Stimulated activated CD4-positive, alpha-beta T cell treated with anti-CD3 and anti-CD28 coated beads, Interleukin-1b, Interleukin-23, amount 100 ng/mL, for 48 hours (primary cell): ENCODE measurements at regions not wholly inside any gene's neighbourhood (a gene's known extent, or its start where the extent isn't known, plus 50 kb on each side); places are given as distances from the start of the nearest gene placed in this dataset.

Experiments
- DNase-seq: peaks from one replicate; pipeline ENCODE4 v3.0.0-alpha.2; 2020

DNA sequence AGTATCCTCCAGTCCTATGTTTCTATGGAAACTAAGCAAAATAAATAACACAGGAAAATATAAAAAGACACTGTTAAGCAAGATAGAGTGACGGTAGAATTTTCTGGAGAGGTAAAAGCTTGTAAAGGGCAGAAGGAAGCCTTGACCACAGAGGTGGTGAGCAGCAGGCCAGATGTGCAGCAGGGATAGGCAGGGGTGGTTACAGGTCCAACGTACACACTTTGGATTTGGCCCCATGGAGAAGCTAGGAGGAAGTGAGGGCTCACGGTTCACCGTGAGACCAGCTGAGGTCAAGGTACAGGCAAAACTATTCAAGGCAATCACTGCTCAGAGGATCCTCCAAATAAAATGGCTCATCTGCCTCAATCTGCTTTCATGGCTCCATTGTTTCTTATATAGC, 242.8 kb downstream of the B3GLCT start:
- DNase-seq = no peak

DNA sequence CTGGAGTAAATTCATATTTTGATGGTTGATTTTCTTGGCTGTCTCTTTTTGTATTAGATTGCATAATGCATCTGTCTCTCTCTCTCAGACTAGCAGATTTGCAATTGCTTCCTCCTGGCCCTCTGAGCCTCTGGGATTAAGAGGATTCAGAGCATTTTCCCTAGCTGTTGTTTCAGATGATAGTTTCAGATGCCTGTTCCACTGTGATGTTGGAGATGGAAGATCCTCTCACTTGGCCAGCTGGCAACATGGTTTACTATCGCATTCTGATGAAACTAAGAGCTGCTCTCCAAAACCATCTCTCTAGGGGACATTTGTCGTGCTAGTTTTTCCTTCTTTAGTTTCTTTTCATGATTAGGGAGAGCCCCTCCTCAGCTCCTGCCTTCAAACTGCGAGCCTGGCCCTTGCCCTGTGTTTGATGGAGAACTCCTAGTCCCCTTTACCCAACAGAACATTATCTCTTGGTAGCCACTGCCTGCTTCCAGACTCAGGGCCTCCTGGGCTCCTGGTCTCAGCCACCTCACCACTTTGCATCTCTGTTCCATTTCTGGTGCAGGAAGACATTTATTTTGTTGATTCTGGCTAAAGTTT, 244.6 kb downstream of the B3GLCT start:
- no peak for DNase-seq

DNA sequence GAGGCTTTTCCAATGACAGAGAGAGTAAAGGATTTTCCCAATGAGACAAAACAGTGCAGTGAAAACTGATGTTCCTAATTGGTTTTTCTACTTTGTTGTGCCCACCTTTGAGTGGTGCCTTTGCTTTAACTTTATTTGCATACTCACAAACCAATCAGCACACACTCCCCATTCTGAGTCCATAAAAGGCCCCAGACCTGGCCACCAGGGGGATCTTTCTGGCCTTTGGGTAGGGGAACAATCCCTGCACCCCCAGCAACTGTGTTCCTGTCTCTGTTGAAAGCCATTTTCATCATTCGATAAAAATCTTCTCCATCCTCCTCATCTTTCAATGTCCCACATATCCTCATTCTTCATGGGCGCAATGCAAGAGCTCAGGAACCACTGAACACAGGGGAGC, 252.8 kb downstream of the B3GLCT start:
- DNase-seq = no peak

DNA sequence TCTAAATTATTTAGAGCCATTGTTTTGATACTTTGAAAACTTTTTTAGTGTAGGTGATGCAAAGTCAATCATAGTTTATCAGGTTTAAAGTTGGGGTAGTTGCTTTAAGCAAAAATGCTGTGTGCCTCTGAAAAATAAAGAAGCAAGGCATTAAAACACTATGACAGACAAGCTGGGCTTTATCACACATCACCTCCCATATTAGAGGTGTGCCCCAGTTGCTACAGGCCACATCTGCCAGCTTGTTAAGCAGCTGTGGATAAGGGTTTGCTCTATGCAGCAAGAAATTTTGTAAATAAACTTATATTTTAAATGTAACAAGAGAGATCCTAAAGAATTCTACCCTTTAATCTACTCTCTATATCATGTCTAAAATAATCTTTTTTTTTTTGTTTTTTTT, 255.8 kb downstream of the B3GLCT start:
- DNase-seq = no peak

DNA sequence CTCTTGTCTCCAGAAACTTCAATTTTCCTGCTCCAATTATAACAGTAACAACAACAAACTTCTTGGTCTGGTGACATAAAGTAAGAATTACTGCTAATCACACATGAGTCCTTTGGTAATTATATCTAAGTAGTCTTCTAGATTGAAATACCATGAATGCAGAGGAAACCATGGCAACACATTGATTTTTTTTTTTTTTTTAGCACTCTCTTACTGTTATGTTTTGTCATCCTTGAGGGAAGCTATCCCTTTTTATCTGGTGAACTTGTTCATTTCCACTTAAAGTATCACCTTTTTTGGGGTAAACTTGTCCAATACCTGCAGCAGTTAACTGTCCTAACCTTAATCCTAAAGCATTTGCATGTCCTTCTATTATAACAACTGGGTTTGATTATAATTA, 256.3 kb downstream of the B3GLCT start:
- DNase-seq = no peak

DNA sequence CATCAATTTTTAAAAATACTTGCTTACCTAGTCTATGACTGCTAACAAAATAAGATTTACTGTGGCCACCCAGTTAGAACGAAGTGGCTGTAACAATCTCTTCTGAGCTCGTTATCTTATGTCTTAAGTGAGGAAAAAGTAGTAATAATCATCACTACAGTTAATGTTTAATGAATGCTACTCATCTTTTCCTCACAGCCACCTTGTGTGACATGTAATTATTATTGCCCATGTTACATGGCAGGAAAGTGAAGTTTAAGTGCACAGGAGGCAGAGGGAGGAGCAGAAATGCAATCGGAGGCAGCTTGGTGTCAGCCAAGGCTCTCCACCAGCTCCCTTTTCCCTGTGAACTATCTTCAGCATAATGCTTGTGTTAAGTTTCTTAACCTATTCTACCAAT, 260.3 kb downstream of the B3GLCT start:
- no peak for DNase-seq

DNA sequence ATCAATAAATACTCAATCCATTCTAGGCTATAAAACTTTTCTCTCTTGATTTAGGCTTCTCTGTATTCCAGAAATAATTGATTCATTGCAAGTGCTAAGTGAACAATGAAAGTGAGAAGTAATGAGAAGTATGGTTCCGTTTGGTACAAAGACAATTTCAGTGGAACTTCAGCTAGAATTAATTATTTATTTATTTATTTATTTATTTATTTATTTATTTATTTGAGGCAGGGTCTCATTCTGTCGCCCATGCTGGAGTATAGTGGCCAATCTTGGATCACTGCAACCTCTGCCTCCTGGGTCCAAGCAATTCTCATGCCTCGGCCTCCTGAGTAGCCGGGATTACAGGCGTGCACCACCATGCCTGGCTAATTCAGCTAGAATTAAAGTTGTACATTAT, 262.1 kb downstream of the B3GLCT start:
- DNase-seq = no peak

DNA sequence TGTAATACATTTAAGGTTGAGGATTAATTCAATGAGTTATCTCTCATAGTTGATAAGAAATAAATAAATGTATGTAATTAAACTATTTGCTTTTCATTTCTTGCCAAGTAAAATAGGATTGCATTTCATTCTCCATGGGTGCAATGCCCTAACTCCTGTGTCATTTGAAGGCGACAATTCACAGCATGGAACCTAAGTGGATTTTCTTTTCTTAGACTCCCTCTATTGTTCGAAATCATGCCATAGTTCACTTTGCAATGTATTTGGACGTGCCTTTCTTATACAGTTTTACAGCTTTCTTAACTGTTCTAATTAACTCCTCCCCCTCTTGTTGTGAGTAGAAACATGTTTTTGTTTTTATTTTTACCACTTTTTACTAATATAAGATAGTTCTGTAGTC, 263.0 kb downstream of the B3GLCT start:
- no peak for DNase-seq

DNA sequence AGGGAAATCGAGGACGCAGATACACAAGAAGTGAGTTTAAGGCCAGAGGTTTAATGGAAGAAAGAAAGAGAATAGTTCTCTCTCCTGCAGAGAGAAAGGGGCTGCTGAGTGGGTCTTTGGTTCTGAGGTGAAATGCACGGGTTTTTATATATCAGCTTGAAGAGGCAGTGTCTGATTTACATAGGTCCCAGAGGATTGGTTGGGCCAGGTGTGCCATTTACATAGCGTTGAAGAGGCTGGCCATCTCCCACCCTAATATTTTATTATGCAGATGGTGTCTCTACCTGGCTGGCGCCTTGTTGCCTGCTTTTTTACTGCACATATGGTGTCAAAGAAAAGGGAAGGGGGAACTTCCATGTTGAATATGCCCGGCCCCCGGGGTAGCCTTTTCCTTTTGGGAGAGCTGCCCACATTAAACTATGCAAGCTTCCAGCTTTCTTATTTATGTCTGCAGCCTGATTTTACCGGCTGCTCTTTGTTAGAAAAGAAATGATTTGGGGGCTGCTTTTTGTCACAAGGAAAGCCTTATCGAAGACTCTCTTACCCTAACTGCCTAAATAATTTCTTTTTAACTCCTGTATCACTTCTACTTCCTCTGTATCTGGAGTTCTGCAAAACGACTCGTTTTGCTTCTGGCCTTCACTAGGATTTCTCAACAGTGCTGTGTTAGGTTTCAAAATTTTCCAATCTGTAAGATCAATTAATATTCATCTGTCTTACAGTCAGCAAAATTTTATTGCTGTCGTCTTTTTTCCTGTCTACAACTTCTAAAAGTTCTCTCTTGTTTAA, 268.5 kb downstream of the B3GLCT start:
- no peak for DNase-seq

DNA sequence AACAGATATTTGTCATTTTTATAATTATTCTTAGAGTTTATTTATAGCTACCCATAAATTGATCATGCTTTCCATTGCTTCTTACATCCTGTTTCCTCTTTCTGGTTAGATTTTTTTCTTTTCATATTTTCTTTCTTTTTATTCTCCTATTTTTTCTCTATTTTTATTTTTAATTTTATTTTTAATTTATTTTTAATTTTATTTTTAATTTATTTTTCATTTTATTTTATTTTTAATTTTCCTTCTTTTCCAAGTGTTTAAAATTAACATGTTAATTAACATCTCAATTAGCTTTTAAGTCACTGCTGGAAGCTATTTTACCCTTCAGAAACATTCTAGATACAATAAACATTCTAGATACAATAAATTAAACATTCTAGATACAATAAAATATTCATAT, 269.6 kb downstream of the B3GLCT start:
- no peak for DNase-seq

DNA sequence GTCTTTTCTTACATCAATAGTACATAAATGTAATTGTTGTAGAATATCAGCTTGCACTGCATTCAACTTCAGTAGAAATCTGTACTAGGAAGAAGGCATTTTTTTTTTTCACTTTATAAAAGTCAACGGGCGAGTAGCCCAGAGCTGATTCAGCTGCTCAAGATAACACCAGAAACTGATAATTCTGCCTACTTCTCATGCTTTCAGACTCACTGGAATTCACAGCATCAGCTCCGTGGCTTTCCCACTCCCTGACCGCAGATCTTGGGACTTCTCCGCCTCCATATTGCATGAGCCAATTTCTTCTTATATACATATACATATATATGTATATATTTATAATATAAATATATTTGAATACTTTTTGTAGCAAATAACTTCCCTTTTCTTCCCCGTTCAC, 263.1 kb upstream of the RXFP2 start:
- no peak for DNase-seq

DNA sequence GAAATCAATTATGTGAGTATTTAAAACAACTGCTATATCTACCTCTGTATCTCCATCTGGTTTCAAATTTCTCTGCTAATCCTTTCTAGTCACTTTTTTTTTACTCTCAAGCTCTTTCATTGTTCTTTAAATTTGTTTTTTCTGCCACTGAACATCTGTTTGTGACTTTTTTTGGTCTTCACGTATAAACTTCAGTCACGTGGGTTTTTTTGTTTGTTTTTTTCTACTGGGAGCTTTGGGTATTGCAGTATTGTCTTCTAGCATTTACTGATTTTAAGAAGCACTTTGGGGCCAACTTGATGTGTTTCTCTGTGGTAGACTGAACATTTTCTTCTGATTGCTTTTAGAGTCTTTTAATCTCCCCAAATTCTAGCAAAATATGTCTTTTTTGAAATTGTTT, 262.6 kb upstream of the RXFP2 start:
- no peak for DNase-seq

DNA sequence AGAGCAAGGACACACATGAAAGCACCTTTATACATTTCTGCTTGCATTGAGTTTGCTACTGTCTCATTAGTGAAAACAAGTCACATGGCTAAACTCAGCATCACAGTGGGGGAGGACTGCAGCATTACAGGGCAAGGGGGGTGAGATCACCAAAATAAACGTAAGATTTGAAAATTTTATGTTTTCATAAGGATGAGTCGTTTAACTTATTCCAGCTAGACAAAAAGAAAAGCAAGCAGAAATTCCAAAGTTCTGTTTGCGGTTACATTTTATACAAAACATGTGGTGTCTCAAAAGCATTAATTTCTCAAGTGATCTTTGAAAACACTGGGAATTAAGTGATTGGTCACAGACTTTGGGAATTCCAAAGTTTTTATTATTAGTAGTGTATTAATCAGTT, 261.4 kb upstream of the RXFP2 start:
- DNase-seq = no peak

DNA sequence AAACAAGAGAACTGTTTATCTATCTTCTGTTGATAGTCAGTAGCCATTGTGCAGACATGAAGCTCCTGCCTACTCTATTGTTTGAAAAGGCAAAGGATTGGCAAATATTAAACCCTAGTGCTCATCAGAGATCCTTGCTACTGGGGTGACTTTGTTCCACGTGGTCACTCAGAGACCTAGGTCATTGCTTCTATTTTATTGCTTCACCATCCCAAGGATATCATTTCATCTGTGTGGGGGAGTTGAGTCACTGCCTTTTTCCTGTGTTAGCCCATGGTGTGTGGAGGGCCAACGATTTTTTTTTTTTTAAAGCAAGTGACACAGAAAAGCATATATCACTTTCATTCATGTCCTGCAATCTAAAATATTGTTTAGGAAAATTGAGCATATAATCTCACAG, 254.1 kb upstream of the RXFP2 start:
- no peak for DNase-seq

DNA sequence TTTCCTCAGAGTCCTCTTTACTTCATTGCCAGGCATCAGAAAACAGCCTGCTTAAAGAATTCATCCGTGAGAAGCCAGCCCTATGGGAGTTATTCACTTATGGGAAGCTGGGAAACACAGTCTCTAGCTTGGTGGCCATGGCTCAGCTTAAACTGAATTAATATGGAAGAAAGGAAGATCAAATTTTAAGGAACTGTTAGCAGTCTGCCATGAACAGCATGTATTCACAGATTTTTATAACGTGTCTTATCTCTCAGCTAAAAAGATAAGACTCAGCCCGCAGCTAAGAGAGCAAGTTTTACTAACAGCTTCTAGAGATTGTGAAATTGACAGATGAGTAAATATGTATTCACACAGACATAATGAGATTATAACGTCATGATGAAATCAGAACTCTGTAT, 253.7 kb upstream of the RXFP2 start:
- DNase-seq = no peak

DNA sequence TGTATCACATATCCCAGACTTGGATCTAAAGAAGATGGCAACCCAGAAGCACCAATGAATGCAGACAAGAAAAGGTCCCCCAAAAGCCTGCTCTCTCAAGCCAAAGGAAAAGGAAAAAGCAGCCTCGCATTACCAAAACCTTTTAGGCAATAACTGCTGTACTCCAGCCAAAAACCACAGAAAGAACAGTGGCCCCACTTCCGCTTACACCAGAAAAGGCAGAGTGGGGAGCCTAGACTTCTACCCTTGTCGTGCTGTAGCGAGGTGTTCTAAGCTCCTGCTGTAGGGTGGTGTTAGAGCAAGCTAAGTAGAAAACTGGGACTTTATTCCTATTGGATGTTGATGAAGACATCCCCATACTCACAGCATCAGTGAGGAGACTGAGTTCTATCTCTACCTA, 244.0 kb upstream of the RXFP2 start:
- no peak for DNase-seq

DNA sequence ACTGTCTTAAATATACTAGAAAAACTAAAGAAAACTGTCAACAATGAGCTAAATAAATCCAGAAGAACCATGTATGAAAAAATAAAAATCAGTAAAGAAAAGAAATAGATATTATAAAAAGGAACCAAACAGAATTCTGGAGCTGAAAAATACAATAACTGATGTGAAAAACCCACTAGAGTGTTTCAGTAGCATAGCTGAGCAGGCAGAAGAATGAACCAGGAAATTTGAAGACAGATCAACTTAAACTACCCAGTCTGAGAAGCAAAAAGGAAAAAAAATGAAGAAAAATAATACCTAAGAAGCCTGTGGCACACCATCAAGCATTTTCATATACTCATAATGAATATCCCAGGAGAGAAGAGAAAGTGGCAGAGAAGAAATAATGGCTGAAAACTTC, 240.1 kb upstream of the RXFP2 start:
- DNase-seq = no peak

DNA sequence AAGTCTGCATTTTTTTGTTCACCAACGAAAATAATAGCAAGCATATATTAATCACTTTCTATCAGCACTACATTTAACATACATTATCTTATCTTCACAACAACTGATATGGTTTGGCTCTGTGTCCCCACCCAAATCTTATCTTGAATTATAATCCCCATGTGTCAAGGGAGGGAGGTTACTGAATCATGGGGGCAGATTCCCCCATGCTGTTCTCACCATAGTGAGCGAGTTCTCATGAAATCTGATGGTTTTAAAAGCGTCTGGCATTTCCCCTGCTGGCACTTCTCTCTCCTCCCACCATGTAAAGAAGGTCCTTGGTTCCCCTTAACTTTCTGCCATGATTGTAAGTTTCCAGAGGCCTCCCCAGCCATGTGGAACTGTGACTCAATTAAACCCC, 235.7 kb upstream of the RXFP2 start:
- no peak for DNase-seq

DNA sequence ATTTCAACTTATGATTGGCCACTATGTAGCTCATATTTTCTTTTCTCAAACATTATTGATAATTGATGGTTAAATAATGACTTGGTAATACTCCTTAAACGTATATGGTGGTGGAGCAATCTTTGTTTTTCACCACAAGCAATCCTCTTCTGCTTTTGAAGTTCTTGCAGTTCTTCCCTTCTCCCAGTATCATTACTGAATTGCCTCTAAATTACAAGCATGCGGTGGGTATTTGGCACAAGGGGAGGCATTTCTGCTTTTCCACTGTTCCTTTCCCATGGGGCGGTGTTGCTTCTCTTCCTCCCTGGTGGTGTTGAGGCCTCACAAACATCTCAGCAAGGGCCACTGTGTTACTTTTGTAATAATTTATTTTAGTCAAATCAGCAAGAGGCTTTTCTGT, 234.4 kb upstream of the RXFP2 start:
- DNase-seq = no peak

DNA sequence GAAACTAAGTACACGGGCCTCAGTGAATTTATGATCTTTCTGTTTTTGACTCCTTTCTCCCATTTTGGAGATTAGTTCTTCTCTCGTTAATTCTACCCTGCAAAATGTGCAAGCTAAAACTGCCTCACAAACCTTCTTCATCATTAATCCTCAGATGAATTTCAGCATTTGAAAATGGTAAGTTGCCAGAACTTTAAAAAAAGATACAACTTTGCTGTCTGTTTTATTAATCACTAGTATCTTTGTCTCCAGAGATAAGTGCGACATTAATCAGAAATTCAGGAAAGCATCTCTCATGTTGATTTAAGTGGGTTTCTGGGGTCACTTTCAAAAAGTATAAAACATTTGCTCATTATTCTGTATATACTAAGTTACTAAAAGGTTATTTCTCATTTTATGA, 227.0 kb upstream of the RXFP2 start:
- DNase-seq = no peak

DNA sequence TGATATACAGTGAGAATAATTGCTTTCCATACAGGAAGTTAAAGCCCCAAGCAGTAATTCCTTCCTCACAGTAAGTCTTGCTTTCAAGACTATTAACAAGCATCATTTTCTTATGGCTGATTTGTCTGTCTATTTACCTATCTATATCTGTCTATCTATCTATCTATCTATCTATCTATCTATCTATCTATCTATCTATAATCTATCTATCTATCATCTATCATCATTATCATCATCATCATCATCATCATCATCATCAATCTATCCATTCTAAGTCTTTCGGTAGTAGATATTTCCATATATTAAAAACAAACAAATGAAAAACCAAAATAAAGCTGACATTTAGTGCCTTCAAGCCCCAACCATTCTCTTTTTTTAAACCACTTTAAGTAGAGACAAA, 224.4 kb upstream of the RXFP2 start:
- DNase-seq = no peak

DNA sequence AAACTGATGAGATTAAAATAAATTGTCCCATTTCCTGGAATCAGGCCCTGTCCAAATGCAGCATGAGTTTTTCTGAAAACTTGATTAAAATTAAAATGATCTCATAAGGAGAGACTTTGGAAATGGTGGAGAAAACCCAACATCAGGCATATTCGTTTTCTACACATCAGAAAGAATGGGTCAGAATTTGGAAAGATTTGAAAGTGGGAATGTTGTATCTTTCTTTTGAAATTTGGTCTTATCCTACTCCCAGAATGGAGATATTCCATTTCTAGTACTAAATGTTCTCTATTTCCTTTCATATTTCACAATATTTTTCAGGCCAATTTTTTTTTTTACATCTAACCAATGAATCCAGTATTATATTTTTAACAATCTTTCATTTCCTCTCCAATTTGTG, 223.9 kb upstream of the RXFP2 start:
- no peak for DNase-seq

DNA sequence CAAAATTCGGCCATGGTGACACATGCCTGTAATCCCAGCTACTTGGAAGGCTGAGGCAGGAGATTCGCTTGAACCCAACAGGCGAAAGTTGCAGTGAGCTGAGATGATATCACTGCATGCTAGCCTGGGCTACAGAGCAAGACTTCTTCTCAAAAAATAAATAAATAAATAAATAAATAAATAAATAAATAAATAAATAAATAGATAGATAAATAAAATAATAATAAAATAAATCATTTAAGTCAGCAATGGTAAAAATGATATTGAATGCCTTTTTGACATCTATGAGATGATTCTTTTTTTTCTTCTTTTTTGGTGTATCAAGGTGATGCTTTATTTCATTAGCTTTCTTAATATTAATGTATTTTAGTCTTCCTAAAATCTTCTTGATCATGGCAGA, 221.7 kb upstream of the RXFP2 start:
- no peak for DNase-seq

DNA sequence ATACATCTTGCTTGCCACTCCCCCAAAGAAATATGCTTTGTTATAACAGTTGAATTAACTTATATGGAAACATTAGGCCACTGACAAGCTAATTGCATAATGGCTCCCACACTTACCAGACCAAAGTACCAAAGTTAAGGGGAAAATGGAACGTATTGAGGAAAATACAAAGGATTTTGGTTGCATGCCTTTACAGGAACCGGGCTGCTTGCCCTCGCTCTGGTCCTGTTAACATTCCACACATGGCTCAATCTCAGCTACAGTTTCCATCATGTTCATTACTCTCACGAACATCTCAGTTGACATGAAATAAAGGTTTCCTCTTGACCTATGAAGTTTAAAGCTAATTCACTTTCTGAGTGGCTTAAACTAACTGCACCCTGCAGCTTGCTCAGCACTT, 220.7 kb upstream of the RXFP2 start:
- no peak for DNase-seq

DNA sequence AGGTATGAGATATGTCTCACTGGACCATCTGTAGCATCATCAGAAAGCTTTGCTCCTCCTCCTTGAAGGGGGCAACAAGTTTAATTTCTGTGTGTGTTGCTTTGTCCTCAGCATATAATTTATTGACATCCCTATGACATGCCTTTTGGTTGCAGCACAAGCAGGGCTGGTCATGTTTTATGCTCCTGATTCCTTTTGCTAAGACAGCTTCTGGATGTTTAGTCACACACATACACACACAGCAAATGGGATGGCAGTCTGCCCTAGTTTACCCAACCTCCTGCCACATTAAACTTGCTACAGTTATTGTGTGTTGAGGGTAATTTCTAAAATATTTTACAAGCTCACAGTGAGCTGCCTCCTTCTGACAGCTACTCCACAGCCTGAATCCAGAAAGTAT, 217.9 kb upstream of the RXFP2 start:
- no peak for DNase-seq
